Glutamatergic neuron (in vitro differentiated cells): ENCODE measurements at regions not wholly inside any gene's neighbourhood (a gene's known extent, or its start where the extent isn't known, plus 50 kb on each side); places are given as distances from the start of the nearest gene placed in this dataset.

ENCODE experiments used
- DNase-seq: peaks from one replicate; pipeline ENCODE4 v3.0.0; 2022
- H3K27ac Mint-ChIP-seq: one replicate; pipeline ENCODE4 v1.8.0; 2020; ENCODE audit warnings: mild to moderate bottlenecking, mixed read lengths, inconsistent platforms; ENCODE audit not compliant: unreplicated experiment
- H3K27me3 Mint-ChIP-seq: one replicate; pipeline ENCODE4 v1.8.0; 2020; ENCODE audit warnings: mild to moderate bottlenecking, moderate library complexity, mixed read lengths, inconsistent platforms; ENCODE audit not compliant: unreplicated experiment
- H3K36me3 Mint-ChIP-seq: one replicate; pipeline ENCODE4 v1.8.0; 2020; ENCODE audit warnings: mild to moderate bottlenecking, mixed read lengths, inconsistent platforms; ENCODE audit not compliant: unreplicated experiment
- H3K4me1 Mint-ChIP-seq: one replicate; pipeline ENCODE4 v1.8.0; 2020; ENCODE audit warnings: mild to moderate bottlenecking, low read depth, mixed read lengths, inconsistent platforms; ENCODE audit not compliant: unreplicated experiment
- H3K4me3 Mint-ChIP-seq: one replicate; pipeline ENCODE4 v1.8.0; 2020; ENCODE audit warnings: mild to moderate bottlenecking, mixed read lengths, inconsistent platforms; ENCODE audit not compliant: unreplicated experiment
- H3K9me3 Mint-ChIP-seq: one replicate; pipeline ENCODE4 v1.8.0; 2020; ENCODE audit warnings: mild to moderate bottlenecking, moderate library complexity, mixed read lengths, inconsistent platforms; ENCODE audit not compliant: unreplicated experiment
- TF ChIP-seq, protein P1 (sequence below): fragments of 200-600 bp; sonication (generic); IDR thresholded peaks from one replicate; pipeline ENCODE4 v1.5.0; 2021; ENCODE audit not compliant: partially characterized antibody, unreplicated experiment

- TF ChIP-seq, protein P1, sequence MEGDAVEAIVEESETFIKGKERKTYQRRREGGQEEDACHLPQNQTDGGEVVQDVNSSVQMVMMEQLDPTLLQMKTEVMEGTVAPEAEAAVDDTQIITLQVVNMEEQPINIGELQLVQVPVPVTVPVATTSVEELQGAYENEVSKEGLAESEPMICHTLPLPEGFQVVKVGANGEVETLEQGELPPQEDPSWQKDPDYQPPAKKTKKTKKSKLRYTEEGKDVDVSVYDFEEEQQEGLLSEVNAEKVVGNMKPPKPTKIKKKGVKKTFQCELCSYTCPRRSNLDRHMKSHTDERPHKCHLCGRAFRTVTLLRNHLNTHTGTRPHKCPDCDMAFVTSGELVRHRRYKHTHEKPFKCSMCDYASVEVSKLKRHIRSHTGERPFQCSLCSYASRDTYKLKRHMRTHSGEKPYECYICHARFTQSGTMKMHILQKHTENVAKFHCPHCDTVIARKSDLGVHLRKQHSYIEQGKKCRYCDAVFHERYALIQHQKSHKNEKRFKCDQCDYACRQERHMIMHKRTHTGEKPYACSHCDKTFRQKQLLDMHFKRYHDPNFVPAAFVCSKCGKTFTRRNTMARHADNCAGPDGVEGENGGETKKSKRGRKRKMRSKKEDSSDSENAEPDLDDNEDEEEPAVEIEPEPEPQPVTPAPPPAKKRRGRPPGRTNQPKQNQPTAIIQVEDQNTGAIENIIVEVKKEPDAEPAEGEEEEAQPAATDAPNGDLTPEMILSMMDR, result no peak
- Mint-ChIP-seq H3K9me3 (no peaks in the 10 kb centered on the region), H3K36me3 (peaks cover 15% of the 10 kb centered on the region), H3K27me3 (peaks cover 10% of the 10 kb centered on the region), H3K27ac (no peak overlapping the region), H3K4me1 (no peaks in the 10 kb centered on the region), H3K4me3 (no peak overlapping the region)
- no peak for DNase-seq
These were observed 162.0 kb upstream of the S1PR3 start for GRCh38 chr9:88829276-88829675.

- no peak for DNase-seq
- Mint-ChIP-seq H3K27me3 (peaks cover 10% of the 10 kb centered on the region), H3K4me3 (no peak overlapping the region), H3K4me1 (no peaks in the 10 kb centered on the region), H3K27ac (no peak overlapping the region), H3K36me3 (peaks cover 9% of the 10 kb centered on the region), H3K9me3 (no peaks in the 10 kb centered on the region)
- TF ChIP-seq, protein P1, result no peak
These were observed 159.4 kb upstream of the S1PR3 start for GRCh38 chr9:88831713-88832407.

GRCh38 chr9:88833946-88834345, 157.3 kb upstream of the S1PR3 start:
- no peaks in the 10 kb centered on the region for H3K9me3 Mint-ChIP-seq
- no peak overlapping the region for H3K4me3 Mint-ChIP-seq
- no peak overlapping the region for H3K27ac Mint-ChIP-seq
- no peaks in the 10 kb centered on the region for H3K4me1 Mint-ChIP-seq
- no peak for DNase-seq
- H3K27me3 Mint-ChIP-seq, result peaks cover 3% of the 10 kb centered on the region
- H3K36me3 Mint-ChIP-seq, result peaks cover 9% of the 10 kb centered on the region
- TF ChIP-seq, protein P1, result no peak

DNA sequence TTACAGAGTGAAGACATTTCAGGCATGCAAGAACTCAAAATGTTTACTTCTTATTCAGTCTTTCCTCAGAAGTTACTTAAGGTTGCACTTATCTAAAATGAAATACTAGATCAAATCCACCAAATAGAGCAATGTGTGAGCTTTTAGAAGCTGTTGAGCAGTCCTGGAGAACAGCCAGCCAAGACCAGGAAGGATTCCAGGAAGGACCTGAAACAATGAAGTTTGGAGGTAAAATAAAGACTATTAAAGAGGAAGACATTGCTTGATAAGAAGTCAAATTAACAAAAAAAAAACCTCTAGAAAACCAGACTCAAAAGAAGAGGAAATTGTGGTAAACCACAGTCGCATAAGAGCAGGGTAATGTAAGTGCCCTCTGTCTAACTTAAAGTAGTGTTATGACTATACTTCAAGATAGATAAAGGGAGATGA, 156.2 kb upstream of the S1PR3 start:
- TF ChIP-seq, protein P1, result no peak
- H3K27me3 Mint-ChIP-seq, result peaks cover under 1% of the 10 kb centered on the region
- H3K9me3 Mint-ChIP-seq, result no peaks in the 10 kb centered on the region
- H3K36me3 Mint-ChIP-seq, result peaks cover 9% of the 10 kb centered on the region
- DNase-seq, result no peak
- H3K4me3 Mint-ChIP-seq, result no peak overlapping the region
- H3K4me1 Mint-ChIP-seq, result no peaks in the 10 kb centered on the region
- no peak overlapping the region for H3K27ac Mint-ChIP-seq

GRCh38 chr9:88835772-88836171, 155.5 kb upstream of the S1PR3 start:
- Mint-ChIP-seq H3K4me3 (no peak overlapping the region), H3K27me3 (no peaks in the 10 kb centered on the region), H3K4me1 (no peaks in the 10 kb centered on the region), H3K36me3 (peaks cover 9% of the 10 kb centered on the region), H3K9me3 (no peaks in the 10 kb centered on the region), H3K27ac (no peak overlapping the region)
- no peak for DNase-seq
- TF ChIP-seq, protein P1, result no peak
